ENCODE measurements at regions not wholly inside any gene's neighbourhood (a gene's known extent, or its start where the extent isn't known, plus 50 kb on each side); places are given as distances from the start of the nearest gene placed in this dataset.
"Not testable (repeated sequence)": the region's sequence is repeated elsewhere in the genome, so short reads cannot be mapped to it uniquely, and the experiment has no call there.

- CTCF ChIA-PET = interaction anchor here (2.0 kb wide), 1 partner anchor 9 kb away, joined by 6 read pairs; no protein-coding TSS in a partner anchor
- H3K9me3 ChIP-seq (ENCODE audit: control extremely low read depth in 1 of 5, control insufficient read depth in 4 of 5, insufficient read depth in 2 of 5, low read depth in 1 of 5, low read length in 4 of 5) = peaks cover 0 to 3% (median 0%) of the 10 kb centered on the region in 5 experiments
- DNase-seq = no peak
- H3K36me3 ChIP-seq (ENCODE audit: control insufficient read depth in 4 of 4, insufficient read depth in 4 of 4, low read length in 3 of 4) = no peaks in the 10 kb centered on the region
- peak overlapping the region in 2 of 7 experiments; percentile 10 to 52 for H3K4me3 ChIP-seq (ENCODE audit: control insufficient read depth in 1 of 7, extremely low read depth in 1 of 7, insufficient read depth in 4 of 7, low read depth in 2 of 7, low read length in 6 of 7)
- POLR2A ChIA-PET = no interaction called here
- H3K27ac ChIP-seq (ENCODE audit: insufficient read depth in 1 of 2, low read depth in 1 of 2, low read length in 2 of 2, poor library complexity in 1 of 2, severe bottlenecking in 2 of 2) = no peak overlapping the region
- H3K27me3 ChIP-seq (replicated peaks in 2 of 5; ENCODE audit: control insufficient read depth in 4 of 5, insufficient read depth in 5 of 5, low read length in 4 of 5) = peaks cover 0 to 51% (median 16%) of the 10 kb centered on the region in 5 experiments
- H3K4me1 ChIP-seq (ENCODE audit: control extremely low read depth in 1 of 4, control insufficient read depth in 4 of 4, insufficient read depth in 4 of 4, low read length in 3 of 4) = peaks cover 0 to 6% (median 0%) of the 10 kb centered on the region in 4 experiments
- 63% methylated on average over 4 of the region's 6 CpGs for WGBS (ENCODE audit: insufficient coverage)
Observed at GRCh38 chr1:112855152-112855828, 100.7 kb downstream of the SLC16A1 start.

GRCh38 chr1:112854368-112854984 lies 101.5 kb downstream of the SLC16A1 start:
- Histone ChIP-seq H3K27me3 (replicated peaks in 2 of 5; ENCODE audit: control insufficient read depth in 4 of 5, insufficient read depth in 5 of 5, low read length in 4 of 5) (peaks cover 0 to 59% (median 18%) of the 10 kb centered on the region in 5 experiments), H3K4me1 (ENCODE audit: control extremely low read depth in 1 of 4, control insufficient read depth in 4 of 4, insufficient read depth in 4 of 4, low read length in 3 of 4) (peaks cover 0 to 12% (median 6%) of the 10 kb centered on the region in 4 experiments), H3K4me3 (ENCODE audit: control insufficient read depth in 1 of 7, extremely low read depth in 1 of 7, insufficient read depth in 4 of 7, low read depth in 2 of 7, low read length in 6 of 7) (peak overlapping the region in 3 of 7 experiments; percentile 10 to 52 (median 51))
- H3K27ac ChIP-seq (ENCODE audit: insufficient read depth in 1 of 2, low read depth in 1 of 2, low read length in 2 of 2, poor library complexity in 1 of 2, severe bottlenecking in 2 of 2); H3K36me3 ChIP-seq (ENCODE audit: control insufficient read depth in 4 of 4, insufficient read depth in 4 of 4, low read length in 3 of 4); H3K9me3 ChIP-seq (ENCODE audit: control extremely low read depth in 1 of 5, control insufficient read depth in 4 of 5, insufficient read depth in 2 of 5, low read depth in 1 of 5, low read length in 4 of 5); POLR2A ChIA-PET; DNase-seq: not testable (repeated sequence)
- WGBS (ENCODE audit: insufficient coverage) = 26% methylated on average over 38 of the region's 45 CpGs
- CTCF ChIA-PET = interaction anchor here (2.0 kb wide), 1 partner anchor 10 kb away, joined by 6 read pairs; no protein-coding TSS in a partner anchor

GRCh38 chr1:112853915-112854314 lies 102.1 kb downstream of the SLC16A1 start:
- POLR2A ChIA-PET; DNase-seq; H3K36me3 ChIP-seq (ENCODE audit: control insufficient read depth in 4 of 4, insufficient read depth in 4 of 4, low read length in 3 of 4); H3K9me3 ChIP-seq (ENCODE audit: control extremely low read depth in 1 of 5, control insufficient read depth in 4 of 5, insufficient read depth in 2 of 5, low read depth in 1 of 5, low read length in 4 of 5); H3K27ac ChIP-seq (ENCODE audit: insufficient read depth in 1 of 2, low read depth in 1 of 2, low read length in 2 of 2, poor library complexity in 1 of 2, severe bottlenecking in 2 of 2); H3K4me3 ChIP-seq (ENCODE audit: control insufficient read depth in 1 of 7, extremely low read depth in 1 of 7, insufficient read depth in 4 of 7, low read depth in 2 of 7, low read length in 6 of 7): not testable (repeated sequence)
- peaks cover 3 to 64% (median 20%) of the 10 kb centered on the region in 5 experiments for H3K27me3 ChIP-seq (replicated peaks in 2 of 5; ENCODE audit: control insufficient read depth in 4 of 5, insufficient read depth in 5 of 5, low read length in 4 of 5)
- WGBS (ENCODE audit: insufficient coverage) = 100% methylated on average over 3 of the region's 8 CpGs
- CTCF ChIA-PET = interaction anchor here (2.0 to 2.5 kb wide), 2 partner anchors 11 to 26 kb away, joined by 6 read pairs; no protein-coding TSS in a partner anchor
- H3K4me1 ChIP-seq (ENCODE audit: control extremely low read depth in 1 of 4, control insufficient read depth in 4 of 4, insufficient read depth in 4 of 4, low read length in 3 of 4) = peaks cover 0 to 15% (median 10%) of the 10 kb centered on the region in 4 experiments

- H3K27me3 ChIP-seq (replicated peaks in 2 of 5; ENCODE audit: control insufficient read depth in 4 of 5, insufficient read depth in 5 of 5, low read length in 4 of 5) = peaks cover 3 to 72% (median 20%) of the 10 kb centered on the region in 5 experiments
- no peak overlapping the region for H3K27ac ChIP-seq (ENCODE audit: insufficient read depth in 1 of 2, low read depth in 1 of 2, low read length in 2 of 2, poor library complexity in 1 of 2, severe bottlenecking in 2 of 2)
- no peak for DNase-seq
- 100% methylated on average over 2 of the region's 2 CpGs for WGBS (ENCODE audit: insufficient coverage)
- H3K9me3 ChIP-seq (ENCODE audit: control extremely low read depth in 1 of 5, control insufficient read depth in 4 of 5, insufficient read depth in 2 of 5, low read depth in 1 of 5, low read length in 4 of 5) = peaks cover 0 to 3% (median 0%) of the 10 kb centered on the region in 5 experiments
- peaks cover 0 to 15% (median 10%) of the 10 kb centered on the region in 4 experiments for H3K4me1 ChIP-seq (ENCODE audit: control extremely low read depth in 1 of 4, control insufficient read depth in 4 of 4, insufficient read depth in 4 of 4, low read length in 3 of 4)
- no peaks in the 10 kb centered on the region for H3K36me3 ChIP-seq (ENCODE audit: control insufficient read depth in 4 of 4, insufficient read depth in 4 of 4, low read length in 3 of 4)
- CTCF ChIA-PET = interaction anchor here (2.5 kb wide), 1 partner anchor 27 kb away, joined by 6 read pairs; no protein-coding TSS in a partner anchor
- no peak overlapping the region for H3K4me3 ChIP-seq (ENCODE audit: control insufficient read depth in 1 of 7, extremely low read depth in 1 of 7, insufficient read depth in 4 of 7, low read depth in 2 of 7, low read length in 6 of 7)
- POLR2A ChIA-PET = no interaction called here
Observed at GRCh38 chr1:112852934-112853333, 103.1 kb downstream of the SLC16A1 start.

GRCh38 chr1:112852276-112852675 lies 103.7 kb downstream of the SLC16A1 start:
- Histone ChIP-seq H3K9me3 (ENCODE audit: control extremely low read depth in 1 of 5, control insufficient read depth in 4 of 5, insufficient read depth in 2 of 5, low read depth in 1 of 5, low read length in 4 of 5) (peaks cover 0 to 3% (median 0%) of the 10 kb centered on the region in 5 experiments), H3K4me3 (ENCODE audit: control insufficient read depth in 1 of 7, extremely low read depth in 1 of 7, insufficient read depth in 4 of 7, low read depth in 2 of 7, low read length in 6 of 7) (no peak overlapping the region), H3K36me3 (ENCODE audit: control insufficient read depth in 4 of 4, insufficient read depth in 4 of 4, low read length in 3 of 4) (no peaks in the 10 kb centered on the region), H3K27me3 (replicated peaks in 2 of 5; ENCODE audit: control insufficient read depth in 4 of 5, insufficient read depth in 5 of 5, low read length in 4 of 5) (peaks cover 3 to 73% (median 20%) of the 10 kb centered on the region in 5 experiments), H3K27ac (ENCODE audit: insufficient read depth in 1 of 2, low read depth in 1 of 2, low read length in 2 of 2, poor library complexity in 1 of 2, severe bottlenecking in 2 of 2) (no peak overlapping the region), H3K4me1 (ENCODE audit: control extremely low read depth in 1 of 4, control insufficient read depth in 4 of 4, insufficient read depth in 4 of 4, low read length in 3 of 4) (peaks cover 0 to 15% (median 10%) of the 10 kb centered on the region in 4 experiments)
- 91% methylated on average over 7 of the region's 10 CpGs for WGBS (ENCODE audit: insufficient coverage)
- CTCF ChIA-PET = interaction anchor here (2.5 kb wide), 1 partner anchor 28 kb away, joined by 6 read pairs; no protein-coding TSS in a partner anchor
- no peak for DNase-seq
- POLR2A ChIA-PET = interaction anchor here (0.5 kb wide), 1 partner anchor 120 kb away, joined by 4 read pairs; no protein-coding TSS in a partner anchor

- Histone ChIP-seq H3K27me3 (replicated peaks in 2 of 5; ENCODE audit: control insufficient read depth in 4 of 5, insufficient read depth in 5 of 5, low read length in 4 of 5) (peaks cover 3 to 73% (median 17%) of the 10 kb centered on the region in 5 experiments), H3K4me1 (ENCODE audit: control extremely low read depth in 1 of 4, control insufficient read depth in 4 of 4, insufficient read depth in 4 of 4, low read length in 3 of 4) (peaks cover 0 to 15% (median 10%) of the 10 kb centered on the region in 4 experiments), H3K27ac (ENCODE audit: insufficient read depth in 1 of 2, low read depth in 1 of 2, low read length in 2 of 2, poor library complexity in 1 of 2, severe bottlenecking in 2 of 2) (no peak overlapping the region), H3K4me3 (ENCODE audit: control insufficient read depth in 1 of 7, extremely low read depth in 1 of 7, insufficient read depth in 4 of 7, low read depth in 2 of 7, low read length in 6 of 7) (peak overlapping the region; percentile 18 to 68 (median 57)), H3K36me3 (ENCODE audit: control insufficient read depth in 4 of 4, insufficient read depth in 4 of 4, low read length in 3 of 4) (no peaks in the 10 kb centered on the region), H3K9me3 (ENCODE audit: control extremely low read depth in 1 of 5, control insufficient read depth in 4 of 5, insufficient read depth in 2 of 5, low read depth in 1 of 5, low read length in 4 of 5) (peaks cover 0 to 3% (median 0%) of the 10 kb centered on the region in 5 experiments)
- CTCF ChIA-PET = interaction anchor here (0.8 to 0.9 kb wide), 2 partner anchors 30 to 133 kb away, joined by 3 read pairs; no protein-coding TSS in a partner anchor
- POLR2A ChIA-PET = no interaction called here
- WGBS (ENCODE audit: insufficient coverage) = 41% methylated on average over 39 of the region's 40 CpGs
- DNase-seq = no peak
Observed at GRCh38 chr1:112850034-112850757, 105.8 kb downstream of the SLC16A1 start.
